RWPE1 (cell line): ENCODE measurements at regions not wholly inside any gene's neighbourhood (a gene's known extent, or its start where the extent isn't known, plus 50 kb on each side); places are given as distances from the start of the nearest gene placed in this dataset.

Experiments
- CTCF ChIA-PET: fragments of 350-600 bp; sonication (Branson Sonifier 250); formaldehyde crosslinking; extraction: SDS; loops from one replicate; lab custom pipeline; 2021; lab: Yijun Ruan, JAX
- POLR2A ChIA-PET: fragments of 400-600 bp; formaldehyde crosslinking; extraction: SDS; loops from one replicate; lab custom pipeline; 2020; ENCODE audit warnings: antibody characterized with exemption; ENCODE audit not compliant: low non-redundant PET; lab: Yijun Ruan, JAX
- DNase-seq: peaks from one replicate; pipeline ENCODE4 v3.0.0; 2012; ENCODE audit warnings: low spot score
- H3K27ac ChIP-seq: fragments of 450-650 bp; 2 replicates; pipeline ENCODE4 v1.5.1; 2017
- CTCF ChIP-seq: fragments of 450-650 bp; conservative IDR thresholded peaks from 2 replicates; pipeline ENCODE4 v1.5.1; 2017; ENCODE audit warnings: low read depth, mild to moderate bottlenecking

- no peak for DNase-seq
- H3K27ac ChIP-seq: no peak overlapping the region
- ChIA-PET CTCF (no interaction called here), POLR2A (no interaction called here)
- no peak for TF ChIP-seq CTCF
Measured at GRCh38 chr15:62218841-62219240, 53.8 kb upstream of the C2CD4B start.

DNA sequence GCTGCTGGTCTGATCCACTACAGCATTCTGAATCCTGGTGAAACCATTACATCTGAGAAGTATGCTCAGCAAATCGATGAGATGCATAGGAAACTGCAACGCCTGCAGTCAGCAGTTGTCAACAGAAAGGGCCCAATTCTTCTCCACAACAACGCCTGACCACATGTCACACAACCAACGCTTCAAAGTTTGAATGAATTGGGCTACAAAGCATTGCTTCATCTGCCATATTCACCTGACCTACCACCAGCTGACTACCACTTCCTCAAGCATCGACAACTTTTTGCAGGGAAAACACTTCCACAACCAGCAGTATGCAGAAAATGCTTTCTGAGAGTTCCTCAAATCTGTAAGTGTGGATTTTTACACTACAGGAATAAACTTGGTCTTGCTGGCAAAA, 54.7 kb upstream of the C2CD4B start:
- CTCF ChIA-PET: interaction anchor here (0.6 kb wide), 1 partner anchor 11 kb away, joined by 5 read pairs; no protein-coding TSS in a partner anchor
- H3K27ac ChIP-seq: no peak overlapping the region
- POLR2A ChIA-PET: no interaction called here
- no peak for DNase-seq
- no peak for TF ChIP-seq CTCF

DNA sequence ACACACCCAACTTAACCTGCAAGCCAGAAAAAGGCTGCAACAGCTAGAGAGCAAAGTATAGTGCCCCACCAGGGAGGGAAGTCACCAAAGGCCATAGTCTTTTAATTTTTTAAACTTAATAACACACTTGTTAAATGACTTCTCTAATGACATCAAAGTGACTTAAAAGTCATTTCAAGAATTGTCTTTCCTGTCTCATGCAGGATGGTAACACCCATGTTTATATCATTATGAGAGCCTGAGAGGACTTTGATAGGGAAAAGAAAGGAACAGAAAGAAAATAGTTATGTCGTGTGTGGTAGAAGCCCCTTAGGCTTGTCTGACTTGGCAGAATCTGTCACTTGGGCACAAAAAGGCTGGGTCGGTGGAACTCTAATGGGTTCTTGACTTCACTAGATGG, 57.9 kb upstream of the C2CD4B start:
- DNase-seq: no peak
- ChIA-PET POLR2A (no interaction called here), CTCF (no interaction called here)
- H3K27ac ChIP-seq: no peak overlapping the region
- TF ChIP-seq CTCF: no peak

DNA sequence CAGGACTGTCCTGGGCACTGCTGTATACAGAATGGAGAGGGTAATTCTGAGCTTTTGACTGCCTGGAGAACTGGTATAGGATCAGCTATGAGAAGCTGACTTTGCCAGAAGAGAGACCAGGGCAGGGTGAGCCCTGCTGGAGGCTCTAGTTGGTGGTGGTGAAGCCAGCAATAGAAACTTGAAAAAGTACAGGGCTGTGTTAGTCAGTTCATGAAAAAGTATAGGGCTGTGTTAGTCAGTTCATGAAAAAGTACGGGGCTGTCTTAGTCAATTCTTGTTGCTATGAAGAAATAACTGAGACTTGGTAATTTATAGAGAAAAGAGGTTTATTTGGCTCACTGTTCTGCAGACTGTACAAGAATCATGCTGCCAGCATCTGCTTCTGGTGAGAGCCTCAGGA, 63.5 kb upstream of the C2CD4B start:
- ChIA-PET POLR2A (no interaction called here), CTCF (interaction anchor here (0.6 kb wide), 1 partner anchor 164 kb away, joined by 3 read pairs; no protein-coding TSS in a partner anchor)
- H3K27ac ChIP-seq: no peak overlapping the region
- TF ChIP-seq CTCF: no peak
- no peak for DNase-seq

GRCh38 chr15:62231856-62232255, 66.8 kb upstream of the C2CD4B start:
- no peak for DNase-seq
- TF ChIP-seq CTCF: no peak
- H3K27ac ChIP-seq: no peak overlapping the region
- ChIA-PET POLR2A (no interaction called here), CTCF (interaction anchor here (0.5 to 1.2 kb wide), 2 partner anchors 75 to 239 kb away, joined by 3 read pairs; no protein-coding TSS in a partner anchor)

- H3K27ac ChIP-seq: no peak overlapping the region
- TF ChIP-seq CTCF: no peak
- ChIA-PET POLR2A (no interaction called here), CTCF (interaction anchor here (1.1 kb wide), 1 partner anchor 19 kb away, joined by 6 read pairs; no protein-coding TSS in a partner anchor)
- no peak for DNase-seq
Measured at GRCh38 chr15:62240121-62241096, 75.3 kb upstream of the C2CD4B start.
